Inflammatory macrophage treated with lipopolysaccharide for 1 hour (primary cell): ENCODE measurements at regions not wholly inside any gene's neighbourhood (a gene's known extent, or its start where the extent isn't known, plus 50 kb on each side); places are given as distances from the start of the nearest gene placed in this dataset.

Experiments
- DNase-seq, 2 donors: peaks; one replicate each; pipeline ENCODE4 v3.0.0-alpha.2; 2020 to 2022

DNA sequence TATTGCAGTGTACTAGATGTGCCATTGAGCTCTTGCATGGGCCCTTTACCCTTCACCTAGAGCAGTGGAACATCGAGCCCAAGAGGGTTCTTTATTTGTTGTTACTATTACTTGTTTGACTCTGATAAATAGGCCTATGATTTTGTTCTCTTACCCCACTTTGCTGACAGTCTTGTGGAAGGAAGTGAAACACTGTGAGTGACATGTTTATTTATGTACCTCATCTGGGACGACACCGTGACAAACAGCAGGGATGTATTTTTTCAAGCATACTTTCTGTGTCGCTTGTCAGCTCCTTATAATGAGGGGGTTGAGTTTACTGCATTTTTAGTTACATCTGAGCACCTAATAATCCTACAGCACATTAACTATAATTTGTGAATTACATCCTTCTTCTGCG lies 1010.3 kb upstream of the TENM4 start:
- no peak for DNase-seq

DNA sequence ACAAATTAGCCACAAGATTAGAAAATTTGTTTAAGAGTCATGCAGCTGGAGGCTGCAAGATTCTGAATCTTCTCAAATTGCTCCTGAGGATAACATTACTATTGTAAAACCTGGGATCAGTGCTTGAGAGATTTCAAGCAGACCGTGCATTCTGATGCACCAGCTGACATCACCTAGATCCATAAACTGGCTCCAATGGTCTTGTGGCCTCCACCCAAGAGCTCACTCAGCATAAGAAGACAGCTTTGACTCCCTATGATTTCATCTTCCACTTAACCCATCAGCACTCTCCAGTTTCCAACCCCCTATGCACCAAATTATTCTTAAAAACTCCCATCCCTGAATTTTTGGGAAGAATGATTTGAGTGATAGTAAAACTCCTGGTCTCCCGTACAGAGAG lies 1007.9 kb upstream of the TENM4 start:
- no peak for DNase-seq

DNA sequence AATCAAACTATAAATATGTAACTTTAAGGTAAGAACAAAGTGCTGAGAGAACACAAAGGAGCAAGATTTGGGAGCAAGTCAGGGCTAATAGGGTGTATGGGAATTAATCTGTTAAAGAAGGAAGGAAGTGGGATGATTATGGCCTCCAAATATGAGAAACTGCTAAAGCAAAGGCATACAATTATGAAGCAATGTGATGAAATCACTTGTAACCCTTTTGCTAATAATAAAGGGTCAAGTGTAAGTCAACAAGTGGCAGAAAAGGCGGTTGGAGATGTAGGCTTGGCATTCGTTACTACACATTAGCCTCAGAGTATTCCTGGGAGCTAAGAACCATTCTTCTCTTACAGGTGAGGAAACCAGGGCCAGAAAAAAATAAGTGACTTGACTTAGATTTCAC lies 1002.3 kb upstream of the TENM4 start:
- no peak for DNase-seq

DNA sequence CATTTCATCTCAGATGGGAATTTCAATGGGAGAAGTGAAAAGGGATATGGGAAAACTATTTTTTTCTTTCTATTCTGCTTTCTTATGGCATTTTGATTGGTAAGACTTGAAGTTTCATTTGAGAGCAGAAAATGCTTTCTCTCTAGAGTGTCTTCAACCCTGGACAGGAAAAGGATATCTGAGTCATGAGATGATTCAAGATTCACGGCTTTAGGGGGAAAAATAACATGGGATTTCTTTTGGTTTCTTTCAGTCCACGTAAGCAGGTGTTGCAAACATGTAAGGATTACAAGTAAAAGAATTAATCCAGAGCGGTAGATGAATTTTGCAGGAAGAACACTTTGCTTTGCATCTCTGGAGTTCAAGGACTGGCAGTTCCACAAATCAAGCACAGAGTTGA lies 1001.0 kb upstream of the TENM4 start:
- no peak for DNase-seq

DNA sequence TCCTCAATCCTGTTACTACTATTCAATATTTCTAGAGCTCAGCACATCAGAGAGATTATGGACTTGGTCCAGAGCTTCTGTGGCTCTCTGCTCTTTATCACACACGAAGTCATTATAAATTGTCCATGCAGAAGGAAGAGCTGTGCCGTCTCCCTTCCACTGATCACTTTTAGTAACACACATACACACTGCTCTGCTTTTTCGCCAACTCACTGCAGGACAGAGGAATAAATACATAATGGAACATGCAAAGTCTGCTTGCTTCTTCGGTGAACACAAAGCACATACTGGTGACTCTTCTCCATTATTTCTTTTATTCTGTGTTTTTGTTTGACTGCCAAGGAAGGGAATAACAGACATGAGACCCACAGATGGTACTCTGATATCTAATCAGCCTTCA lies 1000.0 kb upstream of the TENM4 start:
- DNase-seq, result no peak

DNA sequence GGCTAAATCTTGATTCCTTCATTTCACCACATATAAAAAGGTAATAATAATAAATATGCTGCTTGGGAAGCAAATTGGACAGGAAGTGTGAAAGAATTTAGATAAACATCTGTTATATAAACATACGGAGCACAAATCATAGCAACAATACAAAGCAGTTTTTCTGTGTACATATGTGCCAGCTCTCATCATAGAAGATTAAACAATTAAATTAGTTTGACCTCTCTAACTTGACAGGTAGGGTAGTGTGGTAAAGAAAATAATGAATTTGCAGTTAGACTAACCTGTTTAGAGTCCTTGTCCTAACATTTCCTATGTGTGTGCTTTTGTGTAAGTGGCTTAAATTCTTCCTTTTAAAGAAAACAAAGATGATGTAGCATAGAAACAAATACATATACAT lies 995.7 kb upstream of the TENM4 start:
- no peak for DNase-seq

DNA sequence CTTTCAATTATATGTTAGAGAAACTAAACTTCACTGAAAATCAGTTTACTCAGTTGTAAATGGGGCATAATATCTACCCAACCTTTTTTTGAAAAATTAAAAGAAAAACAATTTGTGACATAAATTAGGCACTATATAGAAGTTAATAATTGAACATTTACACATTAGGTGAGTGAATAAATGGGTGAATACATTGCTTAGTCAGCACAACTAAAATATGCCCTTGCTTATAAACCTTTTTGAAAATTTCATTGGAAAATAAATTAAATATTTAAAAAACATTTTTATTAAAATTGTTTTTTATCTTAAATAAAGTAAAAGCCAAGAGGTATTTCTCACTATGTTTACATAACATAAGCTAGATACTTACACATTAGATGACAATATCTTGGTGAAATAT lies 994.5 kb upstream of the TENM4 start:
- DNase-seq, result no peak

DNA sequence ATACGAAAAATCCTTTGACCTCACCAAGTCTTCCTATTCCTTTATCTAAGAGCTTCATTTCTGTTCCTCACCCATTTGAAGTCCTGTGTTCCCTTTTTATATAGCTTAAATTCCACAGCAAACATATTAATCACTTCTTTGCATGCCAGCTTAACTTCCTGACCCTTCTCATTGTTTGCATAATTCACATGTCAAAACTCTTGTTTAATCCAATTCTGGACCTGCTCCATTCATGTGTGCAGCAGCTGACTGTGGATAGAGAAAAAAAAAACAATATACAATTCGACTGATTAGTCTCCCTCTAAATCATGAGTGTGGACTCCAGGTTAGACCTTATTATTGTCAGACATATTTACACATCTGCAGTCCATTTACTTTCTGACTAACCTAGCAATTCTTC lies 991.2 kb upstream of the TENM4 start:
- DNase-seq, result no peak

DNA sequence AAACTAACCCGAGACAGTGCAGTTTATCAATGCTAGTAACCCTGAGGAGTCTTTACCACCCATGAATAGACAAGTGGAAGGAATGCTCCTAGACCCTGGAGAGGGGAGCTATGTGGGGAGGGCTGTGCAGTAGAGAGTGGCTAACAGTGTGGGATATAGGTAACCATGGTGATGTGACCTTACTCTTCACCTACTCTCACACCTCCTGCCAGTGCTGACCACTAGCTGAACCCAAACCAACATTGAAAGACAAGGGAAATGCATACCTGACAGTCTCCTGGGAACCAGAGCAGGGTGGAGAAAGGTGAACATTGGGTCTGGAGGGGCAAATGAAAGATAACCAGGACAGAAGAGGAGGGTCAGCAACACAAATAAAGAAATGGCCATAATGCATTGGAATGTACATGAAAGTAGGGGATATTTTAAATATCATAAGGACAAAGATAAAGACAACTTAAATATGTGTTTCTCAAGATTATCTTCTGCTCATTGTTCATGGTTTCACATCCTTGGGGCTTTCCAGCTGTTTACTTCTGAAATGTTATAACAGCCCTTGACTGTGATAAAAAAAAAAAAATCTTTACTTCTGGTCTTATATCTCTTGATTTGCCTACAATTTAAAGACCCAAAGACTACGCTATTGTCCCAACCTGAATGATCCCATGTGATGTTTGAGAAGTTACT lies 983.3 kb upstream of the TENM4 start:
- no peak for DNase-seq

DNA sequence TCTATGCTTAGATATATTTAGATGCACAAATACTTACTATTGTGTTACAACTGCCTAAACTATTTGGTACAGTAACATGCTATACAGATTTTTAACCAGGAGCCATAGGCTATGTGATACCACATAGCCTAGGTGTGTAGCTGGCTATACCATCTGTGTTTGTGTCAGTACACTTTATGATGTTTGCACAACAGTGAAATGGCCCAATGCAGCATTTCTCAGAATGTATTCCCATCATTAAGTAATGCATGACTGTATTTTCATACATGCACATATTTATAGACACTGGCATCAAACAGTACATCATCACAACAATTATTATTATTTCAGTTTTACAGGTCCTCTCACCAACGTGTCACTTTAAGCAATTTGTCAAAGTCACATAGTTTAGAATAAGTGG lies 979.5 kb upstream of the TENM4 start:
- DNase-seq, result no peak

DNA sequence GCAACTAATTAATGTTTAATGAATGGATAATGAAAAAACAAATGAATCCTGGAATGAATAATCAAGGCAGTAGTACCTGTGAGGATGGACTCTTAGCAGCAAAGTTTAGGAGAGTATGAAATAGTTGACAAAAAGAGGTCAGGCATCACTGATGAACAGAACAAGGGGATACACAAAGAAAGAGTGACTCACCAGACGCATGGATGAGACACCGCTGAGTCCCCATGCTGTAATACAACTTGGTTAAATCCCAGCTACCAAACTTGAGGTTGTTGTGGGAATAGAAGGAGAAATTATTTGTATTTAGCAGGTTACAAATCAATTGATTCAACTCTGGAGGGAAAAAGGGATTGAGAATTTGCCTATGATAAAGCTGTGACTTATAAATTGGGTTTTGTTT lies 976.9 kb upstream of the TENM4 start:
- DNase-seq, result no peak

DNA sequence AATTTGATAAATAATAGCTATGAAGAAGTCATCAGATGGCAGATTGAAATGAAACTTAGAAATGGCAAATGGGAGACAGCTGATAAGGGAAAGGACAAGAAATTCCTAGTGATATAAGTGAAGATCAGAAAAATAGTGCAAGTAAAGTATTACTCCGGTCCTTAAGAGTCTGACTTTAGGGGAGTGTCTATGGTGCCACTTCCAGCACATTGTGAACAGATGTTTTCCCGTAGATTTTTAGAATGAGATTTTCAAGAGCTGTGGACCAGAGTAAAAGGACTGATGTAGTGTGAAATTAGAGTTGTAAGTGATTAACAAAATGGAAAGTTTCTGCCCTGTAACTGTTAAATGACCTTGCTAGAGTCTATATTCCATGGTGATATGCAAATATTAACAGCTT lies 974.8 kb upstream of the TENM4 start:
- no peak for DNase-seq

DNA sequence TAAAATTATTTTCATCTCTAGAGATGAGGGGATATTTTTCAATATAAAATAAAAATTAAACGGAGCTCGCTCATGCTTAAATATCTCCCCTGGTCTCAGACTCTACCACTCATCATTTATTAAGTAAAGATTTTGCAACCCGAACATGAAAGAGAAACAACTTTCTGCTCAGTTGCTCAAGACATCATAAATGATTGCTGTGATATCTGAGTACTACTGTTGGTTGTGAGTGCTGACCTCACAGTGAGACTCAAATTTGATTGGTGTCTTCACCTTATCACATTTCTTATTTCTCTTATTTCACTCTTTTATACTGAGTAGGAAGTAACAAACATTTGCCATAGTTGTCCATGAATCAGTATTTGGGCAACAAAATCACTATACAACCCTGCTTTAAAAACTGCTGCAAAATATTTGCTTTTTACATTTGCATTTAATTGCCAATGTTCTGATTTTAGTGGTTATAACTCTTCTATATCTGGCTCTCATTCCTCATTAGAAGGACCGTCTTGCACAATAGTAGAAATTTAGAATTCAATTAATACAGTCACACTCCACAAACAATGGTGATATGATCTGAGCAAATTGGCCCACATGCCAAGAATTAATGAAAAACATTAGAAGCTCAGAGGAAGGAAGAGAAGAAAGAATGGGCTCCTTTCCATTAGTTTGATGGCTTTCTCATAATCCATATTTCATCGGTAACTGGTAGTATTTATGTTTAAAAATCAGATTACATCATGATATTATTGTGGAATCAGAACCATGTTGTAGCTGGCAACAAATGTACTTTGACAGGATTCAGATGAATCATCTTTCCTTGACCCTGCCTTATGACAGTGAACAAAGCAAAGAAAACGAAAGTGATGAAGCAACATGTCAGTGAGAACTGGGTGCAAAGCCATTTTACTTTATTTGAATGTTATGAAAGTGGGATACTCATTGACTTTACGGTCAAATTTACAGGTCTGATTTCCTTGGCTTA lies 973.6 kb upstream of the TENM4 start:
- no peak for DNase-seq

DNA sequence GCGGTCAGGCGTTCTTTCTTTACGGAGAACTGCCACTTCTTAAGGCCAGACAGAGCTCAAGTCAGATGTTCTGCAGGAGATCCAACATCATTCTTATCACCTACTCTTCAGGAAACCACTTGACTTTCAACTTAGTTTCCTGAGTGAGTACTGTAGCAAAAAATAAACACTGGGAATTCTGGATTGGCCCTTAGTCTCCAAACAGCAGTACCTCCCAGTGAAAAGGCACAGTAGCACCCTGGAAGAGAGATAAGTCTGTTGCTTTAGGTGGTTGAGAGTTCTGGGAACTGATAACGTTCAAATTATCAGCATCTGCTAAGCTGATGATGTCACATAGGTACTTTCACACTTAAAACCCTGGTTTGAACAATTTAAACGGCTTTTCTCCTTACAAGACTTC lies 971.8 kb upstream of the TENM4 start:
- no peak for DNase-seq

DNA sequence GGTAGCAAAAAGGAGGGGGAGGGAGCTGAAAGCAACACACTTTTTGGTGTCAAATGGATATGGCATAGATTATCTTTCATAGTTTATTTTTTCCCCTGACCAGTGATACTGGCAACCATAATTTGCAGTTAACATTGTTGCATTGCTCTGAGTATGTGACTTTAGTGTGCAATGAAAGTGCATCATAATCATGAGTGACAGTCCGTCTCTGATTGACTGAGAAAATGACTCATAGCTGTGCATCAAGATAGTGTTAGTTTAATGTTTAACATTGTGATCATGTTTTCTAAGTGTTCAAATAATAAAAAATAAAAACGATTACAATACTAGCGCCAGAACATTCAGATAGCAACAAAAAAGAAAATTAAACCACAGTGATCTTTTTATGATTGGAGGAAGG lies 952.4 kb upstream of the TENM4 start:
- no peak for DNase-seq

DNA sequence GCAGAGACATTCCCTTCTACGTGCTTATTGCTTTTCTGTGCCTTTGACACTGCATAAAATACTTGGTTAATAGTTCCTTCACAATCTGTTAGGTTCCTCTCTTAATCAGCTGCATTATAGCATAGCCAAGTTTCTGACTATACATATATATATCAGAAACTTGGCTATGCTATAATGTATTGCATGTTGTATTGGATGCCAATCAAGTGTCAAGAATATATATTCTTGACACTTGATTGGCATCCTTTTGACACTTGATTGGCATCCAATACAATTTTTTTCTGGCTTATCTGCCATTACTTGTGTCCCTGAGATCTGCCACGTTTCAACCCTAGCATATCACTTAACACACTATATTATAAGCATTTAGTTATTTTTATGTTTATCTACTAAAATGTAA lies 949.7 kb upstream of the TENM4 start:
- no peak for DNase-seq

DNA sequence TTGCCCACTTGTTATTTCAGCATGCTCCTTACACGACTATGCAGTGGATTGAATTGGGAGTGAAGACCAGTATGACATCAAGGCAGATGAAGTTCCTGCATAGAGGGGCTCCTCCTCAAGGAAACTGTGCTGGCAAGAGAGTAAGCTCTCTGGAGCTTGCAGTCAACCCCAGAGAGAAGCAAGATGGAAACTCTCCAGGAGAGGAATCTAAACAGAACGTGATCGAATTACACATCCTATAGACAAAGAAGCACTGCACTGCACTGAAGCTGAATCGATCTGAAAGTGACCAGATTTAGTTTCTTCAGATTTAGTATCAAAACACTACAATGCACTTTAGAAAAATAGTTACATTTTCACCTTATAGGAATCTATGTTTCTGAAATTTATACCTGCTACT lies 947.7 kb upstream of the TENM4 start:
- no peak for DNase-seq

DNA sequence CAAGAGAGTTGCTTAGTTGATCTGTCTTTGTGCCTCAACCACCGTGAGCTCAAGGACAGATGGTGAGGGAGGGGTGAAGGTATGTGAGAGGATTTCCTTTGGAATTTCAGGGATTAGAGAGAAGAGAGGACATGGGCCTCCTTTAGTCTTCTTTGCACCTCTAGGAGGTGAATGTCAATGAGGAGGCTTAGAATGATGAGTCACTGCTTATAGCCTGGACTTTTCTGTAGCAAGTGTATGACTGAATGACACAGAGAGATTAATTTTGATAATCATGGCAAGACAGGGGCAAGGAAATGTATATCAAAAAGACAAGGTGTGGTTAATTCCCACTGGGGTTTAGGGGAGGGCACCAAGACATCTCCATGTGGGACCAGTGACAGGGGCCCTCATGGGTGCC lies 947.3 kb upstream of the TENM4 start:
- no peak for DNase-seq

DNA sequence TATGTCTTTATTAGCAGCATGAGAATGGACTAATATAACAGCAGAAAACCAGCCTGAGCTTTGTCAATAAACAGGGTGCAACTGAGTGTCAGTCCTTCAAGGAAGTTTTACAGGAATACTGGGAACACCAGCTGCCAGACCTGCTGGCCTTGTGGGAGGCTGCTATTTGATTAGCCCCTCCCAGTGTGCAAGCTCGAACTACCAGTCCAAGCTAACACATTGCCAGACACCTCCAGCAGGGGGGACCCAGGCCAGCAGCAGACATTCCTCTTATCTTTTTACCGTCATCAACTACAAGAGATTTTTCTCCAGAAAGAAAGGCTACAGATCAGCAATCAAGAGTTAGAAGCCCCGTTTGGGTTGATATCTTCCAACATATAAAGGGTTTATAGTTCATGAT lies 942.8 kb upstream of the TENM4 start:
- no peak for DNase-seq

DNA sequence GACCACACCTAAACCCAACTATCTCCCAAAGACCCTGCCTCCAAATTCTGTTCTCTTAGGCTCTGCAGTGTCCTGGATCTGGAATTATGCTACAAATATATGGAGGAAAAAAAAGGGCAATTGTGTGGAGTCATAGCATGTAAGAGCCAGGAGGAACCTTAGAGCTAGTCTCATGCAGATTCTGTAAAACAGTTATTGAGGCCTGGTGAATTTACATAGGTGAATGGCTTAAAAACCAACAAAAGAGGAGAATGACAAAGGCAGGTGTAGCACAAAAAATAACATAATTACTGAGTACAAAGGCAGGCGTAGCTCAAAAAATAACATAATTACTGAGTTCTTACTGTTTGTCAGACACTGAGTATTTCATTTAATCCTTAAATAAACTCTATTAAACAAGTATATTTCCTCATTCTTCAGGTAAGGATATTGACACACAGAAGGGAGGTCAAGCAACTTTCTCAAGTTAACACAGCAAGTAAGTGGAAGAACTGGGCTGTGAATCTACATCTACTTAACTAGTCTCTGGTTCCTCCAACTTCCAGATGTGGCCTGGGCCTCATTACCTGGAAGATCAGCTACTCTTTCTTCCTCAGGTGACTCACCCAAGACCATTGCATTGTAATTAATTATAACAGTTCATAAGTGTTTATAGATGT lies 938.9 kb upstream of the TENM4 start:
- DNase-seq, result no peak

DNA sequence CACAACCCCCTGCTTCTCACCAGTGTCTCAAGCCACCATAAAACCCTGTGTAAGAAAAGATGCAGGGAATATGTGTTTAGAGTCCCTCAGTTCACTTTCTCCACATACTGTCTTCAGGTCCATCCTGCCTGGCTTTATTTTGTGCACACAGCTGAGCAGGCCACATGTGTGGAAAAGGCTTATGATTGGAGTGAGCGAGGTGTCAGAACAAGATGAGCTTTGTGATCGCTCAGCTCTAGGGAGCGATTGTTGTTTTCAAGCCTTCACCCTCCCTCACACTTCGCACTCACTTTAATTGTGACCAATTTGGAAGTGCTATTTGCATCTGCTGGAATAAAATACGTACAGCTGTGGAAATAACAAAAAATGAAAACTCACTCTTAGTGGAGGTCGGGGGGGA lies 931.1 kb upstream of the TENM4 start:
- DNase-seq, result no peak

DNA sequence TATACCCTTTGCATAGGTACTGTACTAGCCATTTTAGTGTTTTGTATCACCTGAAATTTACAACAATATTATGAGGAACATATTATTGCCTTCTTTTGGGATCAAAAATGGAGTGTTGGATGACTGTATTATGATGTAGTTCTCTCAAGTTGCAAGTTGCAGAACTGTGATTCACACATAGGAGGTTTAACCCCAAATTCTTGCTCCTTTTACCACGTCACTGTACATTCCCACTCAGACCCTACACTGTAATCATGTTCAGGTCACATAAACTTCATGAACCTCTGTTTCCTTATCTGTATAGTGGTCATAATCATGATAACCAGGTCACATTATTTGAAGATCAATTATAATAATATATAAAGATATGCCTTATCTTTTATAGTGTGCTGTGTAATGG lies 925.1 kb upstream of the TENM4 start:
- no peak for DNase-seq

DNA sequence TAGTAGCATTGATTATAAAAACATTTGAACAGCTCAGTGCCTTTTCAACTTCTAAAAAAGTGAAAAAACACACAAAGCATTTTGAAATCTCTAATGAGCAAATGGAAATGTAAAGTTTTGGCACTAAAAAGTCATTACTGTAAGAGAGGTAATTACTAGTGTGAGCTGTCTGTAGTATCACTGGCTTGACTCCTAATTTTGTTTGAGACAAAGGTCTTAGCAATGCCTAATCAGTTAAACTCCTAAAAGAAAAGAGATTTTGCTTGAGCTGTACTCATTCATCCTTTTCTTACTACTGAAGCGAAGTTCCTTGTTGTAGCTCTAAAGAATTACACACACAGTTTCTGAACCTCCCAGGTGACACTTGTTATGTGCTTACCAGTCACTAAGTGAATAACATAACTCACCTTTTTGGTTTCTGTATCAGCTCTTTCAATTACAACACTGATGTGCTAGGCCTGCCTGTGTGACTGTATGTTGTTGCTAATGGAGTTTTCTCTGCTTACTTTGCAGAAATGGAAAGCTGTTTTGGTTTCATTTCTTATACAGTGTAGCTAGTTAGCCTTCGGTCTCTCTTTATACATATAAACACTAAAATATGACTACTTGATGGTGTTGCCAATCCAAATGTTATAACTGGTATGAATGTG lies 924.4 kb upstream of the TENM4 start:
- DNase-seq, result no peak
